Esophagus muscularis mucosa (tissue), 4 donors: ENCODE measurements at regions not wholly inside any gene's neighbourhood (a gene's known extent, or its start where the extent isn't known, plus 50 kb on each side); places are given as distances from the start of the nearest gene placed in this dataset.

Experiments used
- CTCF ChIP-seq, 3 experiments: fragments of 200-600 bp in 2 of 3; fragments of 450-650 bp in 1 of 3; sonication (generic) in 2 of 3; IDR thresholded peaks; one replicate each; pipeline ENCODE4 v1.5.1; 2017 to 2019; ENCODE audit warnings: antibody characterized with exemption in 3 of 3, mild to moderate bottlenecking in 2 of 3, moderate library complexity in 1 of 3
- EP300 ChIP-seq: sonication (generic); formaldehyde crosslinking; IDR thresholded peaks from one replicate; pipeline ENCODE4 v1.6.1; 2017; ENCODE audit warnings: antibody characterized with exemption
- POLR2A ChIP-seq: fragments of 450-650 bp; IDR thresholded peaks from one replicate; pipeline ENCODE4 v1.6.1; 2017; ENCODE audit warnings: antibody characterized with exemption, moderate library complexity, mild to moderate bottlenecking, low read depth
- POLR2AphosphoS5 ChIP-seq, 2 donors: sonication (generic); formaldehyde crosslinking; IDR thresholded peaks; one replicate each; pipeline ENCODE4 v1.6.1; 2017; ENCODE audit warnings: antibody characterized with exemption in 2 of 2

DNA sequence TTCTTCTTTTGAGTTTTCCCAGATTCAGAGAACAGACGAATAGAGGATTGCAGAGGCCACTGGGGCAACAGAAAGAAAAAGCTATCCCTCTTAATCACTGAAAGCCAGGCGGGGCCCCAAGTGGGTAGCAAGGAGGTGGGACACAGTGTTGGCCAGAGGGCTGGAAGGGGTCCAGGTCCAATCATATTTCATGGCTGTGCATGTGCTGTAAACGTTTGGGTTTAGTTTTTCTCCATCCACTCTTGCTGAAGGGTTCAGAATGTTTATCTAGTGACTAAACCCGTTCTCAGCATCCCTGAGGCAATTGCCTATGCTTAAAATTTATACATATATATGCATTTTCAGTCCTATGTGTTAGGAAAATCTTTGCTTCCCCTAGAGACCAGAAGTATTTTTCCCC, 99.4 kb upstream of the EPHA4 start:
- no peak for TF ChIP-seq POLR2AphosphoS5 (IDR thresholded peaks at IDR 0.05)
- no peak for TF ChIP-seq CTCF (IDR thresholded peaks at IDR 0.05)
- no peak for TF ChIP-seq POLR2A
- no peak for TF ChIP-seq EP300
